Daoy (cell line): ENCODE measurements at regions not wholly inside any gene's neighbourhood (a gene's known extent, or its start where the extent isn't known, plus 50 kb on each side); places are given as distances from the start of the nearest gene placed in this dataset.
"Not testable (repeated sequence)": the region's sequence is repeated elsewhere in the genome, so short reads cannot be mapped to it uniquely, and the experiment has no call there.

Source experiments
- DNase-seq: peaks from one replicate; pipeline ENCODE4 v3.0.0-alpha.2; 2015; ENCODE audit warnings: low read depth

- no peak for DNase-seq
These were observed 1660.3 kb upstream of the LRRTM3 start for GRCh38 chr10:65265451-65265954.

GRCh38 chr10:65269551-65269950, 1656.3 kb upstream of the LRRTM3 start:
- DNase-seq: not testable (repeated sequence)

GRCh38 chr10:65270969-65271368, 1654.9 kb upstream of the LRRTM3 start:
- DNase-seq: no peak

- DNase-seq: no peak
These were observed 1652.7 kb upstream of the LRRTM3 start for GRCh38 chr10:65273115-65273514.

GRCh38 chr10:65275296-65275695, 1650.5 kb upstream of the LRRTM3 start:
- DNase-seq: no peak

GRCh38 chr10:65284495-65285041, 1641.3 kb upstream of the LRRTM3 start:
- DNase-seq: no peak

GRCh38 chr10:65285726-65286125, 1640.1 kb upstream of the LRRTM3 start:
- not testable (repeated sequence) for DNase-seq

- DNase-seq: no peak
These were observed 1634.5 kb upstream of the LRRTM3 start for GRCh38 chr10:65291286-65291685.

GRCh38 chr10:65292551-65292950, 1633.3 kb upstream of the LRRTM3 start:
- DNase-seq: no peak

GRCh38 chr10:65294329-65294728, 1631.5 kb upstream of the LRRTM3 start:
- DNase-seq: no peak

- DNase-seq: no peak
These were observed 1624.7 kb upstream of the LRRTM3 start for GRCh38 chr10:65301181-65301580.

- DNase-seq: no peak
These were observed 1619.6 kb upstream of the LRRTM3 start for GRCh38 chr10:65306201-65306600.

- DNase-seq: no peak
These were observed 1613.0 kb upstream of the LRRTM3 start for GRCh38 chr10:65312876-65313275.

GRCh38 chr10:65313406-65313805, 1612.4 kb upstream of the LRRTM3 start:
- no peak for DNase-seq

- no peak for DNase-seq
These were observed 1611.6 kb upstream of the LRRTM3 start for GRCh38 chr10:65314253-65314652.

GRCh38 chr10:65319493-65319892, 1606.3 kb upstream of the LRRTM3 start:
- DNase-seq: no peak

- DNase-seq: no peak
These were observed 1605.4 kb upstream of the LRRTM3 start for GRCh38 chr10:65320236-65321026.

GRCh38 chr10:65323802-65324201, 1602.0 kb upstream of the LRRTM3 start:
- no peak for DNase-seq

- no peak for DNase-seq
These were observed 1599.9 kb upstream of the LRRTM3 start for GRCh38 chr10:65325913-65326312.

- DNase-seq: no peak
These were observed 1597.3 kb upstream of the LRRTM3 start for GRCh38 chr10:65328486-65328885.

- no peak for DNase-seq
These were observed 1590.5 kb upstream of the LRRTM3 start for GRCh38 chr10:65335311-65335710.

- DNase-seq: no peak
These were observed 1585.5 kb upstream of the LRRTM3 start for GRCh38 chr10:65340340-65340739.

GRCh38 chr10:65341323-65341925, 1584.4 kb upstream of the LRRTM3 start:
- no peak for DNase-seq
